Fibroblast of mammary gland (primary cell): ENCODE measurements at regions not wholly inside any gene's neighbourhood (a gene's known extent, or its start where the extent isn't known, plus 50 kb on each side); places are given as distances from the start of the nearest gene placed in this dataset.

Source experiments
- DNase-seq: peaks from one replicate; pipeline ENCODE4 v3.0.0-alpha.2; 2010; ENCODE audit warnings: low read depth
- H3K4me3 ChIP-seq: 2 replicates; pipeline ENCODE4 v1.5.1; 2011; ENCODE audit warnings: low read depth, mild to moderate bottlenecking, low read length, moderate library complexity; ENCODE audit not compliant: control insufficient read depth
- TF ChIP-seq, protein P1 (sequence below): conservative IDR thresholded peaks from 2 replicates; pipeline ENCODE4 v1.5.1; 2011; ENCODE audit warnings: low read depth, low read length, inconsistent platforms; ENCODE audit not compliant: control insufficient read depth, insufficient read depth

DNA sequence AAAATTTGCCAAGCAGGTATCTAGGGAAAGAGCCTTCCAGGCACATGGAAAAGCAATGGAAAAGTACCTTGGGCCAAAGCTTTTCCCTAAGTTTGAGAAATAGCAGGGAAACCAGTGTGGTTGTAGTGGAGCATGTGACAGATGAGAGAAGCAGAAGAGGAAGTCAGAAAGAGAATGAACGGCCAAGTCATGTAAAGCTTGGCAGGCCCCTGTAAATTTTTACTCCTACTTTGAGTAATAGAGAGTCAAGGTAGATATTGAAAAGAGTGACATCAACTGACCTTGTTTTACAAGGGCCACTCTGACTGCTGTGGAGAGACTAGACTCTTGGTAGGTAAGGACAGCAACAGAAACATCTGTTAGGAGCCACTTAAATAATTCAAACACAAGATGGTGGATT is 180.9 kb upstream of the PRMT6 start:
- TF ChIP-seq, protein P1, sequence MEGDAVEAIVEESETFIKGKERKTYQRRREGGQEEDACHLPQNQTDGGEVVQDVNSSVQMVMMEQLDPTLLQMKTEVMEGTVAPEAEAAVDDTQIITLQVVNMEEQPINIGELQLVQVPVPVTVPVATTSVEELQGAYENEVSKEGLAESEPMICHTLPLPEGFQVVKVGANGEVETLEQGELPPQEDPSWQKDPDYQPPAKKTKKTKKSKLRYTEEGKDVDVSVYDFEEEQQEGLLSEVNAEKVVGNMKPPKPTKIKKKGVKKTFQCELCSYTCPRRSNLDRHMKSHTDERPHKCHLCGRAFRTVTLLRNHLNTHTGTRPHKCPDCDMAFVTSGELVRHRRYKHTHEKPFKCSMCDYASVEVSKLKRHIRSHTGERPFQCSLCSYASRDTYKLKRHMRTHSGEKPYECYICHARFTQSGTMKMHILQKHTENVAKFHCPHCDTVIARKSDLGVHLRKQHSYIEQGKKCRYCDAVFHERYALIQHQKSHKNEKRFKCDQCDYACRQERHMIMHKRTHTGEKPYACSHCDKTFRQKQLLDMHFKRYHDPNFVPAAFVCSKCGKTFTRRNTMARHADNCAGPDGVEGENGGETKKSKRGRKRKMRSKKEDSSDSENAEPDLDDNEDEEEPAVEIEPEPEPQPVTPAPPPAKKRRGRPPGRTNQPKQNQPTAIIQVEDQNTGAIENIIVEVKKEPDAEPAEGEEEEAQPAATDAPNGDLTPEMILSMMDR: no peak
- no peak overlapping the region for H3K4me3 ChIP-seq
- no peak for DNase-seq

DNA sequence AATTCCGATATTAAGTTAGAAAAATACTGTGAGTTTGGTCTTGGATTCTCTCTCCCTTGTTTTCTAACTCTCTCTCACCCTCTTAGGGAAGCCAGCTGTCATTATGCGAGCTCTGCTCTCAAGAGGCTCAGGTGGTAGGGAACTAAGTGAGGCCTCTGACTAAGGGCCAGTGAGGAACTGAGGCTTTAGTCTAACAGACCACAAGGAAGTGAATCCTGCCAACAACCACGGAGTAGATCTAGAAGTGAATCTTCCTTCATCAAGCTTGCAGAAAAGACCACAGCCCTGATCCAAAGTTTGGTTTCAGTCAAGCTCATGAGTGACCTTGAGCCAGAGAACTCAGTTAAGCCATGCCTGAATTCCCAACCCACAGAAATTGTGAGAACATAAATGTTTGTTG is 180.1 kb upstream of the PRMT6 start:
- DNase-seq: no peak
- TF ChIP-seq, protein P1: no peak

DNA sequence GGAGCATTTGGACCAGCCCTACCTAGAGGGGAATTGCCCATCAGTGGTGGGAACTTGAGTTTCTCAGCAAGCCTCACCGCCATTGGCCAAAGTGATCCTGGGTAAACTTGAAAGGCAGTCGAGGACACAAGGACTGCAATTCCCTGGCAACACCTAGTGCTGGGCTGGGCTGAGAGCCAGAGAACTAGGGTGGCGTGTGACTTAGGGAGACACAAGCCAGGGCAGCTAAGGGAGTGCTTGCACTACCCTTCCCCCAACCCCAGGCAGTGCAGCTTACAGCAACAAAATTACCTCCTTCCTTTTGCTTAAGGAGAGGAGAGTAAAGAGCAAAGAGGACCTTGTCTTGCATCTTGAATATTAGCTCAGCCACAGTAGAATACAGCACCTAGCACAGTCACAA is 176.9 kb upstream of the PRMT6 start:
- DNase-seq: no peak
- no peak overlapping the region for H3K4me3 ChIP-seq
- TF ChIP-seq, protein P1: no peak

More for the DNA sequence above, 180.1 kb upstream of the PRMT6 start:
- H3K4me3 ChIP-seq: no peak overlapping the region

DNA sequence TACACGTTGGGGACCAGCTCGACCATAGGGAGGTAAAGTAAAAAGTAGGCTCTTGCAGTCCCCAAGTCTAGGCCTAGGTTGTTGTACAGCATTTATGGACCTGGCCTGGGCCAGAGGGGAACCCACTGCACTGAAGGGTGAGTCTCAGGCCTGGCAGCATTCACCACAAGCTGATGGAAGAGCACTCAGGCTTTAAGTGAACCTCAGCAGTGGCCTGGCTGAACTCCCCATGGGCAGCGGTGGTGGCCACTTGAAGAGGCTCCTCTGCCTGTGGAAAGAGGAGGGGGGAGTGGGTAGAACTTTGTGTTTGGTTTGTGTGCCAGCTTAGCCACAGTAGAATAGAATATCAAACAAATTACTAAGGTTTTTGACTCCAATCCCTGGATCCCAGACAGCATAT is 176.2 kb upstream of the PRMT6 start:
- TF ChIP-seq, protein P1: no peak
- H3K4me3 ChIP-seq: no peak overlapping the region
- DNase-seq: no peak

DNA sequence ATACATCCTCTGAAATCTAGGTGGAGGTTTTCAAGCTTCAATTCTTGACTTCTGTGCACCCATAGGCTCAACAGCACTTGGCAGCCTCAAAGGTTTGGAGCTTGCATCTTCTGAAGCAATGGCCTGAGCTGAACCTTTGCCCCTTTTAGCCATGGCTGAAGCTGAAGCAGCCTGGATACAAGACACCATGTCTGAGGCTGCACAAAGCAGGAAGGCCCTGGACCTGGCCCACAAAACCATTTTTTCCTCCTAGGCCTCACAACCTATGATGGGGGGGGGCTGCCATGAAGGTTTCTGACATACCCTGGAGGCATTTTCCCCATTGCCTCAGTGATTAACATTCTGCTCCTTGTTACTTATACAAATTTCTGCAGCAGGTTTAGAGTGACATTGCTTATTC is 173.3 kb upstream of the PRMT6 start:
- DNase-seq: no peak
- no peak overlapping the region for H3K4me3 ChIP-seq
- TF ChIP-seq, protein P1: no peak

DNA sequence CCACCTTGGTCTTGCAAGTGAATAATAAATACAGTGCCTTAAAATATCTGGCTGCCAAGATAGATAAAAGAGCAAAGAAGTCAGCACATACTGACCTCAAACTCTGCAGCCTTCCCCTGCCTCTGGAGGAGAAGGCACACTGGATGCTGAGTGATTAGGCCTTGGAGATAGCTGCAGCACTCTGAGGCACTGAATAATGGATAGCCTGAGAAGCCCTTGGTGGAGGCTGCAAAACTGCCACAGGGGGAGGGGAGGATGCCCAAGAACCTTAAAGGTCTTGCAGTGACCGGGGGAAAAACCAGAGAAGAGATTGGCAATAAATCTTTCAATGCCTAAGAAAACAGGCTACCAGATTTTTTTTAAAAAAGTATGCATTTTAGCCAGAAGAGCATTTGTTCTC is 167.4 kb upstream of the PRMT6 start:
- DNase-seq: no peak
- H3K4me3 ChIP-seq: no peak overlapping the region
- TF ChIP-seq, protein P1: no peak

DNA sequence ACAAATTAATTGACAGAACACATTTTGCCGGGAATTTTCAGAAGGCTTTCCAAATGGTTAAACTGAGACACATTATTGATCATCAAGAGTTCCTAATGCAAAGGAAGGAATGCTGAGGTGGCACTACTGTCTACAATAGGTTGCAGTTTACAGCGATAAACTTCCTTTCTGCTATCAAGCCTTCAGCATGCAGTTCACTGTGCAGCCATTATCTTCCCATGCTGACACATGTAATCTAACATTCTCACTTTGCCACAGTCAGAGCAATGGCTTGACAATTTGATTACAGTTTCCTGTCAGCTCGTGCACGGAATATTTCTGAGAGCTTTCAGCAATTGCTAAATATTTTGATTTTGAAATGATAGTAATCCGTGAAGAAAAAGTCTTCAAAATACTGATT is 166.9 kb upstream of the PRMT6 start:
- no peak for DNase-seq
- H3K4me3 ChIP-seq: no peak overlapping the region
- TF ChIP-seq, protein P1: no peak
